Astrocyte (in vitro differentiated cells and primary cell): ENCODE measurements at regions not wholly inside any gene's neighbourhood (a gene's known extent, or its start where the extent isn't known, plus 50 kb on each side); places are given as distances from the start of the nearest gene placed in this dataset.

Source experiments
- CTCF ChIP-seq: IDR thresholded peaks from 2 replicates; pipeline ENCODE4 v1.5.1; 2011; ENCODE audit warnings: low read depth, mild to moderate bottlenecking, inconsistent platforms, low read length, moderate library complexity; ENCODE audit not compliant: insufficient read depth
- EZH2 ChIP-seq: IDR thresholded peaks from 2 replicates; pipeline ENCODE4 v1.6.1; 2012; ENCODE audit warnings: mild to moderate bottlenecking, low read length, inconsistent platforms; ENCODE audit not compliant: insufficient read depth

GRCh38 chr17:72394531-72394930 is 273.7 kb downstream of the SOX9 start:
- TF ChIP-seq CTCF (no peak), EZH2 (no peak)
